ENCODE measurements at regions not wholly inside any gene's neighbourhood (a gene's known extent, or its start where the extent isn't known, plus 50 kb on each side); places are given as distances from the start of the nearest gene placed in this dataset.
"Not testable (repeated sequence)": the region's sequence is repeated elsewhere in the genome, so short reads cannot be mapped to it uniquely, and the experiment has no call there.

GRCh38 chr22:25495285-25495684, 69.2 kb upstream of the GRK3 start:
- Histone ChIP-seq H3K9me3 (ENCODE audit: control insufficient read depth, insufficient read depth, low read length) (no peaks in the 10 kb centered on the region), H3K27ac (ENCODE audit: low read depth, low read length) (no peak overlapping the region), H3K27me3 (ENCODE audit: control insufficient read depth, insufficient read depth, low read length) (peaks cover 24% of the 10 kb centered on the region), H3K4me3 (ENCODE audit: low read depth, low read length) (no peak overlapping the region)
- POLR2A ChIA-PET = no interaction called here
- TF ChIP-seq, protein P1, sequence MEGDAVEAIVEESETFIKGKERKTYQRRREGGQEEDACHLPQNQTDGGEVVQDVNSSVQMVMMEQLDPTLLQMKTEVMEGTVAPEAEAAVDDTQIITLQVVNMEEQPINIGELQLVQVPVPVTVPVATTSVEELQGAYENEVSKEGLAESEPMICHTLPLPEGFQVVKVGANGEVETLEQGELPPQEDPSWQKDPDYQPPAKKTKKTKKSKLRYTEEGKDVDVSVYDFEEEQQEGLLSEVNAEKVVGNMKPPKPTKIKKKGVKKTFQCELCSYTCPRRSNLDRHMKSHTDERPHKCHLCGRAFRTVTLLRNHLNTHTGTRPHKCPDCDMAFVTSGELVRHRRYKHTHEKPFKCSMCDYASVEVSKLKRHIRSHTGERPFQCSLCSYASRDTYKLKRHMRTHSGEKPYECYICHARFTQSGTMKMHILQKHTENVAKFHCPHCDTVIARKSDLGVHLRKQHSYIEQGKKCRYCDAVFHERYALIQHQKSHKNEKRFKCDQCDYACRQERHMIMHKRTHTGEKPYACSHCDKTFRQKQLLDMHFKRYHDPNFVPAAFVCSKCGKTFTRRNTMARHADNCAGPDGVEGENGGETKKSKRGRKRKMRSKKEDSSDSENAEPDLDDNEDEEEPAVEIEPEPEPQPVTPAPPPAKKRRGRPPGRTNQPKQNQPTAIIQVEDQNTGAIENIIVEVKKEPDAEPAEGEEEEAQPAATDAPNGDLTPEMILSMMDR (IDR thresholded peaks at IDR 0.05; ENCODE audit: low read depth, low read length) = no peak
- CTCF ChIA-PET = no interaction called here
- no peak for DNase-seq (ENCODE audit: low read depth, low spot score)

- Histone ChIP-seq H3K27ac (ENCODE audit: low read depth, low read length) (no peak overlapping the region), H3K9me3 (ENCODE audit: control insufficient read depth, insufficient read depth, low read length) (no peaks in the 10 kb centered on the region), H3K27me3 (ENCODE audit: control insufficient read depth, insufficient read depth, low read length) (peaks cover 19% of the 10 kb centered on the region), H3K4me3 (ENCODE audit: low read depth, low read length) (no peak overlapping the region)
- ChIA-PET CTCF (interaction anchor here (1.4 kb wide), 1 partner anchor 276 kb away, joined by 6 read pairs; no protein-coding TSS in a partner anchor), POLR2A (no interaction called here)
- no peak for DNase-seq (ENCODE audit: low read depth, low spot score)
- TF ChIP-seq, protein P1 (IDR thresholded peaks at IDR 0.05; ENCODE audit: low read depth, low read length) = no peak
Measured at GRCh38 chr22:25496396-25497064, 67.9 kb upstream of the GRK3 start.

- Histone ChIP-seq H3K27ac (ENCODE audit: low read depth, low read length) (no peak overlapping the region), H3K27me3 (ENCODE audit: control insufficient read depth, insufficient read depth, low read length) (peaks cover 19% of the 10 kb centered on the region), H3K4me3 (ENCODE audit: low read depth, low read length) (no peak overlapping the region), H3K9me3 (ENCODE audit: control insufficient read depth, insufficient read depth, low read length) (no peaks in the 10 kb centered on the region)
- TF ChIP-seq, protein P1 (IDR thresholded peaks at IDR 0.05; ENCODE audit: low read depth, low read length) = no peak
- ChIA-PET CTCF (interaction anchor here (0.6 kb wide), 1 partner anchor 57 kb away, joined by 3 read pairs; no protein-coding TSS in a partner anchor), POLR2A (no interaction called here)
- no peak for DNase-seq (ENCODE audit: low read depth, low spot score)
Measured at GRCh38 chr22:25497181-25497641, 67.3 kb upstream of the GRK3 start.

DNA sequence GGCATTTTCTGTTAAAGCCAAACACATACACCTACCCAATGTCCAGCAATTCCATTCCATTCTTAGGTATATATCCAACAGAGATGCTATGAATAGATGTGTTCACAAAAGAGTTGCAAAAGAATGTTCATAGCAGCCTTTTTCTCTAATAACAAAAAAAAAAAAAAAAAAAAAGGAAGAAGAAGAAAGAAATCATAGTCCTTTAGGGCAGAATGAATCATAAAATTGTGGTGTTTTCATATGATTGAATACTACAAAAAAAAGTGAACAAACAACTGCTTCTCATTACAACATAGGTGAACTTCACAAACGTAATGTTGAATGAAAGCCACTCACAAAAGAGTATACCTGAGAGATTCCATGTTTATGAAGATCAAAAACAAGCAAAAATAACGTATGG, 66.8 kb upstream of the GRK3 start:
- Histone ChIP-seq H3K4me3 (ENCODE audit: low read depth, low read length) (no peak overlapping the region), H3K9me3 (ENCODE audit: control insufficient read depth, insufficient read depth, low read length) (no peaks in the 10 kb centered on the region), H3K27me3 (ENCODE audit: control insufficient read depth, insufficient read depth, low read length) (peaks cover 15% of the 10 kb centered on the region), H3K27ac (ENCODE audit: low read depth, low read length) (no peak overlapping the region)
- DNase-seq (ENCODE audit: low read depth, low spot score) = no peak
- POLR2A ChIA-PET = no interaction called here
- TF ChIP-seq, protein P1 (IDR thresholded peaks at IDR 0.05; ENCODE audit: low read depth, low read length) = no peak
- CTCF ChIA-PET = interaction anchor here (0.6 kb wide), 1 partner anchor 58 kb away, joined by 3 read pairs; no protein-coding TSS in a partner anchor

DNA sequence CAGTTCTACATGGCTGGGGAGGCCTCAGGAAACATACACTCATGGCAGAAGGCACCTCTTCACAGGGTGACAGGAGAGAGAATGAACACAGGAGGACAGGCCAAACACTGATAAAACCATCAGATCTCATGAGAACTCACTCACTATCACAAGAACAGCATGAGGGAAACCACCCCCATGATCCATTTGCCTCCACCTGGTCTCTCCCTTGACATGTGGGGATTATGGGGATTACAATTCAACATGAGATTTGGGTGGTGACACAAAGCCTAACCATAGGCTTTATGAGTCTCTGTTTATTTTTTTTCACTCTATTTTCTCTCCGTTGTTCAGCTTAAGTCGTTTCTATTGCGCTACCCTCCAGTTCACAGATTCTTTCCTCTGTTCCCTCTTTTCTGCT, 63.8 kb upstream of the GRK3 start:
- H3K4me3 ChIP-seq (ENCODE audit: low read depth, low read length); POLR2A ChIA-PET; H3K27ac ChIP-seq (ENCODE audit: low read depth, low read length); H3K9me3 ChIP-seq (ENCODE audit: control insufficient read depth, insufficient read depth, low read length); H3K27me3 ChIP-seq (ENCODE audit: control insufficient read depth, insufficient read depth, low read length); DNase-seq (ENCODE audit: low read depth, low spot score): not testable (repeated sequence)
- CTCF ChIA-PET = interaction anchor here (1.5 kb wide), 1 partner anchor 38 kb away, joined by 5 read pairs; no protein-coding TSS in a partner anchor

DNA sequence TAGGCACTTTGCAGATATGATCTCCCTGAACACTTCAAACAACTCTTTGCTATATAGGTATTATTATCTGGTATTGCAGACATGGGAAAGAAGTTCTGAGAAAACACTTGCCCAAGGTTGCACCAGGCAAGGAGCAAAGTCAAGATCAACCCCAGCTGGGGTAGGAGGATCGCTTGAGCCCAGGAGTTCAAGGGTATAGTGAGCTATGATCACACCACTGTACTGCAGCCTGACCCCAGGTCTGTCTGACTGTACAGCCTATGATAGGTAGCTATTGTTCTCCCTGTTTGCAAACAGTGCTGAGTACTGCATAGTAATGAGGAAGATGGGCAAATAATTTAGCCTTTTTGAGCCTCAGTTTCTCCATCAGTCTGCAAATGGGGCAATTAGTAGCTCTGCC, 60.5 kb upstream of the GRK3 start:
- DNase-seq (ENCODE audit: low read depth, low spot score); H3K9me3 ChIP-seq (ENCODE audit: control insufficient read depth, insufficient read depth, low read length); H3K27ac ChIP-seq (ENCODE audit: low read depth, low read length); CTCF ChIA-PET; H3K27me3 ChIP-seq (ENCODE audit: control insufficient read depth, insufficient read depth, low read length); POLR2A ChIA-PET; H3K4me3 ChIP-seq (ENCODE audit: low read depth, low read length): not testable (repeated sequence)
